GM19043 (cell line): ENCODE measurements at regions not wholly inside any gene's neighbourhood (a gene's known extent, or its start where the extent isn't known, plus 50 kb on each side); places are given as distances from the start of the nearest gene placed in this dataset.

Experiments used
- ATAC-seq: cut with Tn5 transposase; IDR thresholded peaks from one replicate; pipeline ENCODE4 v1.9.1; 2021; ENCODE audit warnings: low read depth; ENCODE audit not compliant: unreplicated experiment

DNA sequence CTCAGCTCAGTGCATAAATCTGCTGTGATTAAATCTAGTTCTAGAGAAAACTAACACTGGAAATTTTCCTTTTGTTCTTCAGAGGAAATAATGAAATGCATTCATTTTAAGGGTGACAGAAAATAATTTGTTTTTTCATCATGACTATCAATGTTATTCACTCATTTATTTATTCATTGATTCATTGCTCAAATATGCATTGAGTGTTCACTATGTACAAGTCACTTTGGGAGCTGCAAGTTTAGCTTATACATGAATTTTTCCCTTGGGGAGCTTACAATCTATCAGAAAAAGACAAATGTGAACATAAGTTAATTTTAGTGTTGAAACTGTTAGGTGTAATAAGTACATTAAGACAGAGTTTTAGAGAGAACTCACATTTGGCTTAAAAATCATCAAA lies 897.8 kb downstream of the CENPC start:
- ATAC-seq: no peak

DNA sequence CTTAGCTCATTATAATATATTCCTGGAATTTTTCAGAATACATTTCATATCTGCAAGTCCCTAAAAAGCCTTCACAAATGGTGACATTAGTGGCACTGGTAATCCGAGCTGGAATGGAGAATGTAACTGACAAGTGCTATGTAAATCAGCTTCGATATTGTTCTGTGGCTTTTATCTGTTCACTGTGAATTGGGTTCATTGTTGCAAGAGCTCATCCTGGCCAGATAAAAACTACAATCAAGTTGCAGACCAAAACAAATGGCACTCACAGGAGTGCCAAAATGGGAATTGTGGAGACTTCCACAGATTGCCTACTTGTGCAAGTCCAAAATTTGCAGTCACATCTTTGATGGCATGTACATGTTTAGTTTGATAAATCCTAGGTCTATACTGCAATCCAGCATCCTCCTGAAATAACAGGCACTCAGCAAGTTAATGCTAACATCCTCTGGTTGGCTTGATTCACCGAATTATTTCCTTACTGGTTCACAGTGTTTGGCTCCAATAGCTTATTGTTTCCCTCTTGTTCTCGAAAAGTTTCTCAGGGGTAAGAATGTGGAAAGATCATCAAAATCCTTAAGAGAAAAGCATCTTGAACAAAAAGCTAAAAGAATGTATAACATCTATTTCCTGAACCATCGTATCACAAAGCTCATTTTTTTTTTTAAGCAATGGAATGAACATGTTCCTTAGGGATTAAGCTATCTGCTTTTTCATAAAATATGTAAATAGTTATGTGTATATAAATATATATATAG lies 904.9 kb downstream of the CENPC start:
- ATAC-seq: no peak

DNA sequence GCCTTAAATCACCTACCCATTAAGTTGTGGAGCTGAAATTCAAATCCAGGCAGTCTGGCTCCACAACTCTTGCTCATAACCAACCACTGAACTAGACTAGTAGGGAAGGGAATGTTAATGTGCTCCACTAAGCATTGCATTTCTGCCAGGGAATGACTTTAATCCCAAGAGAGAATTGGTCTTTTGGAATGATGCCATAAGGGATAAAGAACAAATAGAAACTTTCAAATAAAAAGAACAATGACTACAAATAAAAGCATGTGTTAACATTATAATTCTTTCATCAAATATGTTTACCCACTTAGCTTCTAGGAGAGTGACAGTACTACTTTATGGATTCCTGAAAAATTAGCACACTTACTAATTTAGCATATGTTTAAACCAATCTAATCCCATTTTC lies 905.9 kb downstream of the CENPC start:
- no peak for ATAC-seq

DNA sequence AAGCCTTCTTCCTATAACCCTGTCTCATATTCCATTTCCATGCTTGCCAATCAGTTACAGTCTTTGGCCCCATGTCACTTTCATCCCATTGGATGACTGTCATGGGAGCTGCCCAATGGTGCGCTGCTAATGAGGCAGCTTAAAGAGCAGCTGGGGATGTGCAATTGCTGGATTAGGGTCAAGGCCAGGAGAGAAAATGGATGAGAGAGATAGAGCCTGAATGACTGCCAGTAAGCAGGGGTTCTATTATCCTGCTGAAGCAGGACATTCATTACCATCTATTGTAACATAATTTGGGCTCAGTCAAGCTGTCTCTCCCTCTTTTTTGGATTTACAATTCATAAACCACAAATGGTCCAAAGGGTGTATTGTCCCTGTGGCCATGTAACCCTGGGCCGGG lies 909.0 kb downstream of the CENPC start:
- no peak for ATAC-seq

DNA sequence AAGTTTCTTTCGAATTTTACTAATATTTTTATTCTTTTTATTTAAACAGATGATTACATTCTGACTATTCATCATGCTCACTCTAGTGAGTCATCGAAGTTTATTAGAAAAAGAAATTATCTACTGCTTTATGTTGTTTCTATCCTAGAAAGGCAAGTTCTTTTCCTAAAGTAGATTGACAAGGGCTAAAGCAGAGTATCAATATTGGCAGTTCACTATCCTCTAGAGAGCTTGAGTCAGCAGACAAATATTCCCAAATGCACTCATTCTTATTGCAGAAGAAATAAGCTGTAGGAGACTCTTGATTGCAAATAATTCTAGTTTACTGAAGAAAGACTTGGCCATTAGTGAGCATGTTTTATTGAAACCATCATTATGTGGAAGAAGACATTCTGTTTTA lies 911.8 kb downstream of the CENPC start:
- no peak for ATAC-seq

DNA sequence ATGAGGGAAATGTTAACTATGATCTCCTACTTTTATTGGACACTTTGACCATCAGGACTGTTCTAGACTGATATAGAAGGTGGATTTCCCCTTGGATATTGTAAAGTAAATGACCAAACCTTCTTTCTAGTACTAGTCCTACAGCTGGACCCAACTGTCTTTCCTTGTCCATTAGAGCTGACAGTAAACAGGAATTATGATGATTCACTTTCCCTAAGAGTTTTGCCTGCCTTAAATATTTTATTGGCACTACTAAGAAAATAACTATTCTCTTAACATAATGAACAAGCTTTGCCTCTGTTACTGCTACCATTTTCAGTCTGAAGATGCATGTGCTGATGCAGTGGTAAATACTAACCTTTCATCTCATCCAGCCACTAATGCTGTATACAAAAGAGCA lies 915.4 kb downstream of the CENPC start:
- no peak for ATAC-seq

DNA sequence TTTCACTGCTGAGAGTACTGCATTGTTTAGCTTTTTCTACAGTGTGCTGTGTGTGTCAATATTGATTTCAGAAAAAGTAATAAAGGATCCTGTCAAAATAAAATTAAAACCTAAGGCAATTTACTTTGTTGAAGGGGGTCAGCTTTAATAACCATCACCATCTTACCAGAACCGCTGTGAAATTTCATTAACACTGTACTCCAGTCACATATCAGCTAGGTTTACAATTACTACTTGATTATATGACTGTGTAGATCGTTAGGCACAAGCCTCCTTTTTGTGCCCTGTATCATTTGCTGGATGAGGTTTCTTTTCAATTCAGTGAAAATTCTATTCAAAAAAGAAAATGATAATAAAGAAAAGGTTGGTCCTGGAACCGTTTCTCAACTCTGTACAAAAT lies 917.2 kb downstream of the CENPC start:
- ATAC-seq: no peak

DNA sequence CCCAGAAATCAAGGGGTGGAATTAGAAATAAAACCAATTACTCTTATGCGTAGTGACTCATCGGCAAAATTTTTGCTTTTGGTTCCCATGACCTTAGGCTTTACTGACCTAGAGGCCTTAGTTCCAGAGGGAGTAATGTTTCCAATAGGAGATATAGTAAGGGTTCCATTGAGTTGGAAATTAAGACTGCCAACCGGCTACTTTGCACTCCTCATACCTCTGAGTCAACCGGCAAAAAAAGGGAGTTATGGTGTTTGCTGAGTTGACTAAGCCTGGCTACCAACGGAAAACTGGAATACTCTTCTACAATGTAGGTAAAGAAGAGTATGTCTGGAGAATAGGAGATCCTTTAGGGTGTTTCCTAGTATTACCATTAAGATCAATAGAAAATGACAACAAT lies 919.8 kb downstream of the CENPC start:
- ATAC-seq: no peak

DNA sequence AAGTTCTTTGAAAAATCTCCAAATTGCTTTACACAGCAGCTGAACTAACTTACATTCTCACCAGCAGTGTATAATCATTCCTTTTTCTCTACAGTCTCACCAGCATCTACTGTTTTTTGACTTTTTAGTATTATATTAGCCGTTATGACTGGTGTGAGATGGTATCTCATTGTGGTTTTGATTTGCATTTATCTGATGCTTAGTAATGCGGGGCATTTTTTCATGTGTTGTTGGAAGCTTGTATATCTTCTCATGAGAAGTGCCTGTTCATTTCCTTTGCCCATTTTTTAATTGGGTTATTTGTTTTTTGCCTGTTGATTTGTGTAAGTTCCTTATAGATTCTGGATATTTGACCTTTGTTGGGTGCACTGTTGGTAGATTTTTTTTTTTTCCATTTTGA lies 931.7 kb downstream of the CENPC start:
- no peak for ATAC-seq

DNA sequence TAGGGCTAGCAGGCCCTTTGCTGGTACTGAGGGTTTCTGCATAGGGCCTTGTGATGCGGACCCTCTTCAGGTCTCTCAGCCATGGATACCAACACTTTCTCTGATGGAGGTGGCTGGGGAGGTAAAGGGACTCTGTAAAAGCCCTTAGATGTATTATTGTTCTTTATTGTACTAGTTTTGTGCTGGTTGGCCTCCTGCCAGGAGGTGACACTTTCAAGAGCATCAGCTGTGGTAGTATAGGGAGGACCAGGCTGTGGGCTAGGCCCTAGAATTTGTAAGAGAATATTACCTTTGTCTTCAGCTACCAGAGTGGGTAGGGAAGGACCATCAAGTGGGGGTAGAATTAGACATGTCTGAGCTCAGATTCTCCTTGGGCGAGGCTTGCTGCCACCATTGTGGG lies 936.3 kb downstream of the CENPC start:
- ATAC-seq: no peak

DNA sequence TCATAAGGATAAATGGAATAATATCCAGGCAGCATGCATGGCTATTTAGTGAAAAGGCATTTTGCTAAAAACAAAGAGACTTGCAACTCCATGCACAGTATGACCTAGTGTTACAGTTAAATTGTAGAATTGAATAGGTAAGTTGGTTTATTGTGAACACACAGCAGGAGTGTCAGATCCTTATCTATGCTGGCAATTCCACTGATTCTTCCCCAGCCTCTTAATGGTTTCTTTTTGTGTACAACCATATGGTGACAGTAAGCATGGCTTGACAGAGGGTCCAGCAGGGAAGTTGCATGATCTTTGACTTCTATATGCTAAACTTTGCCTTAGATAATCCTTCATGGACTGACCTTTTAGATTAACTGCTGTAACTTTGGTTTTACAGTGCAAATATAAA lies 936.6 kb upstream of the EPHA5 start:
- ATAC-seq: no peak

DNA sequence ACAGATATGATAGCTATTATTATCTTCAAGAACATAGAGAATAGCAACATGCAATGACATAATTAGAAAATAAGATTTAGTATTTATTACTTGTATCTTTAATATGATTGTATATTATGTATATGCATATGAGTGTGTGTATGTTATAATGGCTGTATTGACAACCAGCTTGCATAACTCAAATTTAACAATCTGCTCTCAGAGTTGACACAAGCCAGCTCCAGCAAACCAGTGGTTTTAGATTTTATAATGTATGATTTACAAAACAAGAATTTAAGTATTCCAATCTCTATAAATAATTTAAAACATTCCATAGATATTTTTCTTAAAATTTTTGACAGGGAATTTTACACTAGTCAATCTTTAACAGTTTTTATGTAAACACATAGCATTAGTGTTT lies 935.9 kb upstream of the EPHA5 start:
- ATAC-seq: no peak

DNA sequence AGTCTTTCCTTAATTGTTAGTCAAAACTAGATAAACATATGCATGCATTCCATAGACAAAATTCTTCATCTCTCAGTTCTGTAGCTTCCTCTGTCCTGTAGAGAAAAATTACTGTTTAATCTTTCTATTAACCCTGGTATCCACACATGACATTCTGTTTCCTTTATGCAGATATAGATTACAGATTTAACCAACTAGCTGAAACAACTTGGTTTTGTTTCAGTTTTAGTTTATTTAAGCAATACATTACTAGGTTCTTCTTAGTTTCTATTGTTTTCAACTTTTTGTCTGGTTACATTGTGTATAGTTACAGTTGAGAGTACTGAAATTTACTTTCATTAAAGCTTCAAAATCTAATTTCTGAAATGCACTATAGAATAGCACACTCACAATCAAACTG lies 933.9 kb upstream of the EPHA5 start:
- no peak for ATAC-seq

DNA sequence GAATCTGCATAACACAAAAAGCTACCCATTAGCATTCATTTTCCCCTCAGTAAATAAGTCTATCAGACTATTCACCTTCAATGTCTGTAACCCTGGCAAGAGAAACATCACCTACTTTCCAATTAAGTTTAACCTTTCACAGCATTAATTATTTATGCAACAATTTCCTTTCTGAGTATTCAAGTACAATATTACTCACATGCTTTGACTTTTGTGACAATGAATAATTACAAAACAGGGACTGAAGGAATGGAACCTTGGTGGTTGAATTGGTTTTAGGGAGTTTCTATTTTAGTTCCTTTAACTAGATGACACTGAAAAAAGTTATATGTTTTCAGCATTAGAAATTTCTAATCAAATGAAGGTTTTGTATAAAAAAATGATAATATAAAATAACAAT lies 932.3 kb upstream of the EPHA5 start:
- ATAC-seq: no peak

DNA sequence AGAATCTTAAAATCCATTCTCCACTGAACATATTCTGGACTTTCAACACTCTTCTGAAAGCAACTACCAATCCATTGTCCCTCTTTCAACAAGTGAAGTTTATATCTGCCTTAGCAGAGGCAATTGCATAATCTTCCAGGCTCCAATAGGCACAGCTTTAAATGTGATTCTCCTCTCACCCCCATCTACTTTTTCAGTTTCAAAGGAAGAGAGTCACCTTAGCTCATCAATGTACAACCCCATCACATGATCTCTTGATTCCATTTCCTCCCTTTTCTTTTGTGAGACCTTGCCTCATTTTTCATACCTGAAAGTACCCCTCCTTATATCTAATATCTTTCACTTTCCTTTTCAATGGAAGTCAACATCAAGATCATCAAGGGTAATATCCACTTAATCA lies 921.7 kb upstream of the EPHA5 start:
- no peak for ATAC-seq

DNA sequence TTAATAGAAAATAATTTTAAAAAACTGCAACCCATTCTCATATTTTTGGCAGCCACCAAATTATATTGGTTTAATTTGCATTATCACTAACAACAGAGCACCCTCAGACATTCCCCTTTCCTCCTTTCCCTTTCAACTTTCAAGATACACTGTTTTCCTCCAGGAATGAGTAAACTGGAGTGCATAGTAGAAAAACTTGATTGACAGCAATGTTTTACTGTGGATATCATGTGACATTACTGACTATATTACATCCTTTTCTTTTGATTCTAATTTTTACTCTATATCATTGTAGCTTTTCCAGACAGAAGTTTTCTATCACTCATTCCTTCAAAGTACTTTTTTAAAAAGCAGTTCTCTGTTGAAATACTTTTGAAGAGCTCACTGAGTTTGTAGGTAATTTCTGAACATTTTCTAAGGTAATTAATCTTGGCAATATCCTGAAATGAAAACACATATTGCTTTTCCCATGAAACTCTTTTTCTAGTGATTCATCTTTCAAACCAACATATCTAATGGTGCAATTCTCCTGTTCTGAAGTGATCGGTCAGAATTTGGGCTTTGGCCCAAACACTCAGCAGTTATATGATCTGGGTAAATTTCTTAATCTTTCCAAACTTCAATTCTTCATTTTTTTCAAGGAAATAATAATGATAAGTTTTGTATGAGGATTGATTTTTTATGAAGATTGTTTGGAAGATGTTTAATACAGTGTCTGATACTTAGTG lies 920.4 kb upstream of the EPHA5 start:
- ATAC-seq: no peak

DNA sequence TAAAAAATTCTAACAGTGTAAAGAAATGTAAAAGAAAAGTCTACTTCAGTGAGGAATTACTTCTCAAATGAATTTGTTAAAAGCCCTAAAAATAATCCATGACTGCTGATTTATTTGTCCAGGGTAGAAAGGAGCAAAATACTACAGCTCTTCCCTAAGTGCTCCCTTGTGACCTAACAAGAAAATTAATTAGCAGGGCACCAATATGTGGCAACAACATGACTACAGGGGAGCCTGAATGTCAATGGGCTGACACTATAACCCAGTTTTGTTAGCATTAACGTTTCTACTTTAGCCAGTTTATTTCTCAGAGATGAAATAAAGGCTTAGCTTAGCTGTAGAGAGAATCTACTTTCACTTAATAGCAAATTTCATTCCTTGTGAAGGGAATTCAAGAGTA lies 918.9 kb upstream of the EPHA5 start:
- ATAC-seq: no peak

DNA sequence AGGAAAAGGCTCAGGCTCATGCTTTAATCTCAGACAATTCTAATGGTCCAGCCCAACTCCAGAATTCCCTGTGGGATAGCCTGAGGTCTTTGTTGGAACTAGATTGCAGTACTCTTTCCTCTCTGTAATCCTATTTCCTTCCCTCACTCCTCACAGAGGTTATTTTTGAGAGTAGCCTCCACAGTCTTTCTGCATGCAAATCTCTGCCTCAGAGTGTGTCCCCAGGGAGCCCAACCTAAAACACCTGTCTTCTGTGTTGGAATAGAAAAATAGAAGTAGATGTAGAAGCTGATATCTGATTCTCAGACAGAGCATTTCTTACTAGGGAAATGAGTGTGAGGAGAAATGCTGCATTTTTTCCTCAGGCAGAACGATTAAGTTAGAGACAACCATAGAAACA lies 915.5 kb upstream of the EPHA5 start:
- no peak for ATAC-seq

DNA sequence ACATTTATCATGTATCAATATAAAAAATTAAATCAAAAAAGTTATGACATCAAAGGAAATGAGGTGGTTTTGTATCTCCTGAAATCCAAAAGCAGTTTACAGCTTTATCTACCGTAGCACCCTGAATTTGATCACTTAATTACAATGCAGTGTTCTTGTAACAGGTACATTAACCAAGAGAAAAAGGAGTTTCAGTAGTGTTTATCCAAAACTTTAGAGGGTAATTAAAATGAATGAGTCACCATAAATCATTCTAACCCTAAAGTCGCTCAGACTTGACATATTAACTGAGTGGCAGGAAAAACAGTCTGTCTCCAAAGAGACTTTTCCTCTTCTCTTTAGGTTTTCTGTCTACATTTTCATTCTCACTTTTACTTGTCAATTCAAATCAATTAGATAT lies 907.6 kb upstream of the EPHA5 start:
- ATAC-seq: no peak

DNA sequence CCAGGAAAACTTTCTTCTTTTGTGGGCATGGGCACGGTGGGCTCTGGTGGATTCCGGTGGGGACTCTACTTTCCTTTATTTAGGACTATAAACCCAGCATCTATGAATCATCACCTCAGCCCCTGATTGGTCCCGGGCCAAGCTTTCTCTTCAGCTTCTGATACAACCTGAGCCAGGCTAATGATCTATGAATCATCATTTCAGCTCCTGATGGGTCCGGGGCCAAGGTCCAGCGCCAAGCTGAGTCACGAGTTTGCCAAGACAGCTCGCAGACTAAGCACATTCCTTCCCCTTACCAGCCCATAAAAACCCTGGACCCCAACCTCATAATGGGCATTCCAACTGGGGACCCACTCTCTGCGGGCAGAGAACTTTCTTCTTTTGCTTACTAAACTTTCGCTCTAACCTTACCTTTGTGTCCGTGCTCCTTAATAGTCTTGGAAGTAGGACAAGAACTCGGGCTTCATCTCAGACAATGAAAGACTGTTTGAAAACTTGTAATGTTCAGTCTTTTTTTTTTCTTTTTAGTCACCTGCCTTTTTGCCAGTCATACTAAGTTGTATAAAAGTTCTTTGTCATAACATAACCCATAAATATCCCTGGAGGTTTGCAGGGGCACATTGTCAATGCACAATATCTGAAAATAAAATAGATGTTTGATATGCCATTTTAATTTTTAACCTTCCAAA lies 904.9 kb upstream of the EPHA5 start:
- ATAC-seq: no peak

DNA sequence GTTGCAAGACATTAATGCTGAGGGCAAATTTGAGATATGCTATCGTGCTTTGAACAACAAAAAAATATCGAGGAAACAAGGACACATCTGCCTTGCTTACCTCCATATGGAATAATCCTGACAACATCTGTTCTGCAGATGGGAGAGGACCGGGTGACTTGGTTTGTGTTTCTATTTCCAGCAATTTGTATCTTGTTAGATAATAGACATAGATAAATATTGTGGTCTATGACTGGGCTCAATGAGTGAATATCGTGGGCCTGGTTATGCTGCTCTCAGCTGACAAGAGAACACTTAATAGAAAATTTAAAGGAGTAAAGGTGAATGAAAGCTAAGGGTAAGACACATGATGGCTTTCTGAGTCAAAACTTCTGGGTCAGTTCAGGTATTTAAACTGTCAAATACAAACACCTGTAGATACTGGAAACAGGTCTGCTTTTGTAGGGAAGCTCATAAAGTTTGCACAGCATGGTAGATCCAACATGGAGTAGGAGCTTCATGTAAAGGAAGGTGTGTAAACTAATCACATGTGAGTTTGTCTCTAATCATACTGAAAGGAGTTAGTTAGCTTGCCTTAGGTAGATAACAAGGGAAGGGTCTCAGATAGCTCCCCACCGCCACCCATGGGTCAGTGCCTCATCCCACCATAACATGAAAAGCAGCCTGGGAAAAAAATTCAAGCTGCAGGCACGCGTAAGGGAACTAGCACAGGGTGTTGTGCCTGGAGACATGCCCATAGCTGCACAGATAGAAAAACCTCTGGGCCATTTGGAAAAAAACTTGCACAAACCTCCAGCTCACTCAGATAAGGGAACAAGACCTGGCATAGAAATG lies 904.1 kb upstream of the EPHA5 start:
- no peak for ATAC-seq
